ENCODE measurements at regions not wholly inside any gene's neighbourhood (a gene's known extent, or its start where the extent isn't known, plus 50 kb on each side); places are given as distances from the start of the nearest gene placed in this dataset.

- DNase-seq = no peak
These were observed 1235.5 kb upstream of the CITED2 start for GRCh38 chr6:140609956-140610355.

GRCh38 chr6:140609321-140609720 lies 1234.9 kb upstream of the CITED2 start:
- no peak for DNase-seq

- no peak for DNase-seq
These were observed 1230.3 kb upstream of the CITED2 start for GRCh38 chr6:140604786-140605185.

- no peak for DNase-seq
These were observed 1228.2 kb upstream of the CITED2 start for GRCh38 chr6:140602431-140603248.

GRCh38 chr6:140601021-140601808 lies 1226.8 kb upstream of the CITED2 start:
- DNase-seq = no peak

- no peak for DNase-seq
These were observed 1225.5 kb upstream of the CITED2 start for GRCh38 chr6:140599916-140600315.

- DNase-seq = no peak
These were observed 1222.7 kb upstream of the CITED2 start for GRCh38 chr6:140597181-140597580.

- DNase-seq = no peak
These were observed 1220.3 kb upstream of the CITED2 start for GRCh38 chr6:140594806-140595128.

GRCh38 chr6:140592877-140593276 lies 1218.4 kb upstream of the CITED2 start:
- no peak for DNase-seq

GRCh38 chr6:140590641-140591040 lies 1216.2 kb upstream of the CITED2 start:
- DNase-seq = no peak

- no peak for DNase-seq
These were observed 1212.1 kb upstream of the CITED2 start for GRCh38 chr6:140586426-140587061.

GRCh38 chr6:140581601-140582000 lies 1207.2 kb upstream of the CITED2 start:
- DNase-seq = no peak

GRCh38 chr6:140579918-140580317 lies 1205.5 kb upstream of the CITED2 start:
- no peak for DNase-seq

- DNase-seq = no peak
These were observed 1201.6 kb upstream of the CITED2 start for GRCh38 chr6:140576004-140576555.

GRCh38 chr6:140572867-140573266 lies 1198.4 kb upstream of the CITED2 start:
- DNase-seq = no peak

- DNase-seq = no peak
These were observed 1197.7 kb upstream of the CITED2 start for GRCh38 chr6:140572129-140572528.

- no peak for DNase-seq
These were observed 1196.7 kb upstream of the CITED2 start for GRCh38 chr6:140571145-140571544.

GRCh38 chr6:140567466-140567865 lies 1193.0 kb upstream of the CITED2 start:
- no peak for DNase-seq

- DNase-seq = no peak
These were observed 1192.4 kb upstream of the CITED2 start for GRCh38 chr6:140566781-140567277.

GRCh38 chr6:140563728-140564127 lies 1189.3 kb upstream of the CITED2 start:
- DNase-seq = no peak

- no peak for DNase-seq
These were observed 1187.3 kb upstream of the CITED2 start for GRCh38 chr6:140561701-140562100.

- no peak for DNase-seq
These were observed 1186.2 kb upstream of the CITED2 start for GRCh38 chr6:140560671-140561070.

- DNase-seq = no peak
These were observed 1185.0 kb upstream of the CITED2 start for GRCh38 chr6:140559458-140559857.

Measured in activated CD8-positive, alpha-beta memory T cell treated with anti-CD3 and anti-CD28 coated beads for 24 hours (primary cell).